ENCODE measurements at regions not wholly inside any gene's neighbourhood (a gene's known extent, or its start where the extent isn't known, plus 50 kb on each side); places are given as distances from the start of the nearest gene placed in this dataset.

GRCh38 chrX:30971774-30972603 lies 82.9 kb upstream of the TAB3 start:
- TF ChIP-seq POLR2A (IDR thresholded peaks at IDR 0.05; ENCODE audit: low read length) = no peak
- no peak for TF ChIP-seq GATA1 (IDR thresholded peaks at IDR 0.05; ENCODE audit: low read depth, low read length)

All from erythroblast (primary cell).